Gastrocnemius medialis (tissue), 4 donors: ENCODE measurements at regions not wholly inside any gene's neighbourhood (a gene's known extent, or its start where the extent isn't known, plus 50 kb on each side); places are given as distances from the start of the nearest gene placed in this dataset.

ENCODE experiments used
- CTCF ChIP-seq, 5 experiments: fragments of 450-650 bp in 3 of 5; fragments of 200-600 bp in 2 of 5; sonication (generic) in 2 of 5; IDR thresholded peaks in 4 of 5; conservative IDR thresholded peaks in 1 of 5; 1 replicate in 4 of 5; 2 replicates in 1 of 5; pipeline ENCODE4 v1.5.1; 2016 to 2019; ENCODE audit warnings: antibody characterized with exemption in 5 of 5, mild to moderate bottlenecking in 3 of 5, moderate library complexity in 3 of 5
- POLR2A ChIP-seq, 2 donors: fragments of 450-650 bp; IDR thresholded peaks; one replicate each; pipeline ENCODE4 v1.6.1; 2017; ENCODE audit warnings: antibody characterized with exemption in 2 of 2, mild to moderate bottlenecking in 2 of 2, moderate library complexity in 2 of 2

GRCh38 chr15:55003965-55004873 lies 192.5 kb downstream of the RSL24D1 start:
- no peak for TF ChIP-seq CTCF (IDR thresholded peaks at IDR 0.05 in 4 of 5, conservative IDR thresholded peaks at IDR 0.05 in 1 of 5)
- TF ChIP-seq POLR2A (IDR thresholded peaks at IDR 0.05), result no peak
